A549 (cell line): ENCODE measurements at regions not wholly inside any gene's neighbourhood (a gene's known extent, or its start where the extent isn't known, plus 50 kb on each side); places are given as distances from the start of the nearest gene placed in this dataset.

Experiments
- ATAC-seq, 2 experiments: fragments of 200-7000 bp in 1 of 2; fragments of >200 bp in 1 of 2; cut with Nextera tagmentation in 1 of 2; cut with Tn5 transposase in 1 of 2; 3 replicates each; pipeline versions ENCODE4 v1.8.0 to v1.9.1; 2018 to 2020; ENCODE audit warnings: mild to moderate bottlenecking in 1 of 2, moderate library complexity in 1 of 2
- CTCF ChIA-PET: fragments of 300-600 bp; sonication (Branson Sonifier 250); formaldehyde crosslinking; extraction: SDS; loops from one replicate; lab custom pipeline; 2021; ENCODE audit warnings: antibody characterized with exemption, inconsistent platforms; lab: Yijun Ruan, JAX
- POLR2A ChIA-PET: fragments of 350-600 bp; formaldehyde crosslinking; extraction: SDS; loops from one replicate; lab custom pipeline; 2021; ENCODE audit warnings: antibody characterized with exemption, inconsistent platforms; lab: Yijun Ruan, JAX
- DNase-seq, 2 experiments: peaks; one replicate each; pipeline versions ENCODE4 v3.0.0 to v3.0.0-alpha.2; 2011 to 2016; ENCODE audit warnings: low read depth in 1 of 2, low spot score in 1 of 2
- FAIRE-seq: peaks from 2 replicates; lab custom pipeline; 2011; peaks lifted over from hg19 to GRCh38; lab: Jason Lieb, UNC
- H3K27ac ChIP-seq, 2 experiments: fragments of >200 bp; sonication (Bioruptor Twin); formaldehyde crosslinking; 3 replicates each; pipeline ENCODE4 v1.5.1; 2016 to 2017
- H3K4me1 ChIP-seq: fragments of >200 bp; sonication (Bioruptor Twin); formaldehyde crosslinking; 3 replicates; pipeline ENCODE4 v1.6.1; 2016
- H3K4me2 ChIP-seq: fragments of >200 bp; sonication (Bioruptor Twin); formaldehyde crosslinking; 3 replicates; pipeline ENCODE4 v1.6.1; 2016
- H3K4me3 ChIP-seq: fragments of >200 bp; sonication (Bioruptor Twin); formaldehyde crosslinking; 3 replicates; pipeline ENCODE4 v1.5.1; 2016
- H3K9me3 ChIP-seq: fragments of >200 bp; sonication (Bioruptor Twin); formaldehyde crosslinking; 3 replicates; pipeline ENCODE4 v1.6.1; 2016
- BHLHE40 ChIP-seq: IDR thresholded peaks from 2 replicates; pipeline ENCODE4 v1.6.1; 2012; ENCODE audit warnings: low read depth, low read length, inconsistent platforms
- CBX2 ChIP-seq: fragments of 200-600 bp; sonication (generic); IDR thresholded peaks from 2 replicates; pipeline ENCODE4 v1.6.1; 2016; ENCODE audit warnings: low read depth, mild to moderate bottlenecking, borderline replicate concordance
- CBX8 ChIP-seq: fragments of 200-600 bp; sonication (generic); IDR thresholded peaks from 2 replicates; pipeline ENCODE4 v1.6.1; 2016
- CEBPB ChIP-seq, 2 experiments: fragments of >200 bp in 1 of 2; sonication (Bioruptor Twin) in 1 of 2; formaldehyde crosslinking in 1 of 2; IDR thresholded peaks; 2 replicates each; pipeline ENCODE4 v1.6.1; 2012 to 2016
- EHMT2 ChIP-seq: fragments of 200-600 bp; sonication (generic); IDR thresholded peaks from 2 replicates; pipeline ENCODE4 v1.6.1; 2016; ENCODE audit warnings: antibody characterized with exemption, low read depth, mild to moderate bottlenecking, moderate library complexity
- EP300 ChIP-seq, 2 experiments: fragments of >200 bp; sonication (Bioruptor Twin); formaldehyde crosslinking; IDR thresholded peaks; 2 replicates in 1 of 2; 3 replicates in 1 of 2; pipeline ENCODE4 v1.6.1; 2016 to 2017
- ESRRA ChIP-seq: fragments of 150-350 bp; IDR thresholded peaks from 2 replicates; pipeline ENCODE4 v1.6.1; 2014; ENCODE audit warnings: mild to moderate bottlenecking, low read length, borderline replicate concordance
- FOSL2 ChIP-seq, 2 experiments: fragments of 450-650 bp in 1 of 2; fragments of >200 bp in 1 of 2; sonication (Bioruptor Twin) in 1 of 2; formaldehyde crosslinking; IDR thresholded peaks; 2 replicates each; pipeline versions ENCODE4 v1.5.0 to v1.6.1; 2016 to 2020; ENCODE audit warnings: mild to moderate bottlenecking in 1 of 2, moderate library complexity in 1 of 2
- GATA3 ChIP-seq: IDR thresholded peaks from 2 replicates; pipeline ENCODE4 v1.6.1; 2012; ENCODE audit warnings: borderline replicate concordance
- HDAC2 ChIP-seq: fragments of 200-600 bp; sonication (generic); IDR thresholded peaks from 2 replicates; pipeline ENCODE4 v1.6.1; 2016
- HEYL ChIP-seq: fragments of 250-450 bp; sonication (Bioruptor Pico); IDR thresholded peaks from 2 replicates; pipeline ENCODE4 v1.8.0; 2021; ENCODE audit warnings: mild to moderate bottlenecking, moderate library complexity
- HOXA7 ChIP-seq: fragments of 250-450 bp; sonication (Bioruptor Pico); IDR thresholded peaks from 2 replicates; pipeline ENCODE4 v1.5.0; 2020; ENCODE audit warnings: mild to moderate bottlenecking, moderate library complexity
- HOXB5 ChIP-seq: fragments of 250-450 bp; sonication (Bioruptor Pico); IDR thresholded peaks from 2 replicates; pipeline ENCODE4 v1.5.0; 2020; ENCODE audit warnings: mild to moderate bottlenecking, moderate library complexity
- JUN ChIP-seq, 2 experiments: fragments of >200 bp; sonication (Bioruptor Twin); formaldehyde crosslinking; IDR thresholded peaks; 2 replicates in 1 of 2; 3 replicates in 1 of 2; pipeline ENCODE4 v1.6.1; 2016 to 2017
- JUNB ChIP-seq: fragments of >200 bp; sonication (Bioruptor Twin); formaldehyde crosslinking; IDR thresholded peaks from 2 replicates; pipeline ENCODE4 v1.6.1; 2016
- KDM5A ChIP-seq: fragments of 200-600 bp; sonication (generic); IDR thresholded peaks from 2 replicates; pipeline ENCODE4 v1.6.1; 2016; ENCODE audit warnings: antibody characterized with exemption, mild to moderate bottlenecking
- MAFK ChIP-seq: fragments of 450-650 bp; IDR thresholded peaks from 2 replicates; pipeline ENCODE4 v1.6.1; 2014; ENCODE audit not compliant: partially characterized antibody
- MAZ ChIP-seq: fragments of 150-350 bp; IDR thresholded peaks from 2 replicates; pipeline ENCODE4 v1.6.1; 2014; ENCODE audit warnings: antibody characterized with exemption, low read depth, low read length, borderline replicate concordance
- MYC ChIP-seq: IDR thresholded peaks from 2 replicates; pipeline ENCODE4 v1.6.1; 2012; ENCODE audit warnings: mild to moderate bottlenecking, inconsistent platforms, low read length, improper control_type of control experiment, borderline replicate concordance
- NPAS2 ChIP-seq: fragments of 250-450 bp; sonication (Bioruptor Pico); IDR thresholded peaks from 2 replicates; pipeline ENCODE4 v1.8.0; 2022; ENCODE audit warnings: mild to moderate bottlenecking, moderate library complexity, borderline replicate concordance
- RCOR1 ChIP-seq: fragments of 150-350 bp; IDR thresholded peaks from 2 replicates; pipeline ENCODE4 v1.6.1; 2014; ENCODE audit warnings: antibody characterized with exemption, low read length, low read depth
- SREBF2 ChIP-seq: fragments of 450-650 bp; IDR thresholded peaks from 2 replicates; pipeline ENCODE4 v1.6.1; 2014; ENCODE audit warnings: mild to moderate bottlenecking, moderate library complexity
- TFCP2L1 ChIP-seq: fragments of 250-450 bp; sonication (Bioruptor Pico); IDR thresholded peaks from 2 replicates; pipeline ENCODE4 v1.5.0; 2021; ENCODE audit warnings: mild to moderate bottlenecking
- ZC3H11A ChIP-seq: fragments of 450-650 bp; IDR thresholded peaks from 2 replicates; pipeline ENCODE4 v1.6.1; 2014; ENCODE audit warnings: antibody characterized with exemption, mild to moderate bottlenecking
- ZSCAN20 ChIP-seq: fragments of 250-450 bp; sonication (Bioruptor Pico); IDR thresholded peaks from 2 replicates; pipeline ENCODE4 v1.8.0; 2022; ENCODE audit warnings: mild to moderate bottlenecking, moderate library complexity
- WGBS: methylation state at CpG from one replicate; pipeline ENCODE4 v1.1.6; 2017; ENCODE audit errors: missing lambda C conversion rate; 5-methylcytosine and 5-hydroxymethylcytosine counted together
- TF ChIP-seq, protein P1 (sequence below): fragments of >200 bp; sonication (Bioruptor Twin); formaldehyde crosslinking; IDR thresholded peaks from 3 replicates; pipeline ENCODE4 v1.6.1; 2016
- TF ChIP-seq, protein P2 (sequence below): fragments of 200-600 bp; sonication (generic); IDR thresholded peaks from 2 replicates; pipeline ENCODE4 v1.6.1; 2016; ENCODE audit warnings: antibody characterized with exemption, mild to moderate bottlenecking, moderate library complexity
- TF ChIP-seq, protein P3 (sequence below): IDR thresholded peaks from 2 replicates; pipeline ENCODE4 v1.6.1; 2012
- TF ChIP-seq, protein P4 (sequence below): fragments of 250-450 bp; sonication (Bioruptor Pico); IDR thresholded peaks from 2 replicates; pipeline ENCODE4 v1.5.0; 2021; ENCODE audit warnings: mild to moderate bottlenecking, moderate library complexity, borderline replicate concordance
- TF ChIP-seq, protein P5 (sequence below): fragments of >200 bp; sonication (Bioruptor Twin); formaldehyde crosslinking; IDR thresholded peaks from 3 replicates; pipeline ENCODE4 v1.5.1; 2016
- TF ChIP-seq, protein P6 (sequence below): fragments of 450-650 bp; IDR thresholded peaks from 2 replicates; pipeline ENCODE4 v1.6.1; 2014; ENCODE audit warnings: antibody characterized with exemption

DNA sequence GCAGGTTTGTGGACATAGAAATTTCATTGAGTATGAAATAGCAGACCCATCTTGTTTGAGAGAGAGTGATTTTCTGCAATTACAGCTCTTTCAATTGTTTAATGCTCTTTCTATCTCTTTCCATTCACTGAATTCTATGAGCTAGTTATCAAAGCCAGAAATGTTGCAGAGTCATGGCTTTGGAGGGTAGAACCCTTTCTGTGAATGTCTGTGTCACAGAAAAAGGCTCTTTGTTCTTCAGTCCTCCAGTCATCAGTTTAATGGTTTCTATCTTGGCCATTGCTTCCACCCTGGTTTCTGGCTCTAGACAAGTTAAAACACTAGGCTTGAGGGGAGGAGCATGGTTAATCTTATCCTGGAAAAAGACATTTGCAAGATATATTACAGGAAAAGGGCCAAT lies 655.0 kb downstream of the STK39 start:
- DNase-seq (no peak), FAIRE-seq (no peak), ATAC-seq (no peak)
- Histone ChIP-seq H3K4me2 (no peak overlapping the region), H3K27ac (no peak overlapping the region), H3K9me3 (no peaks in the 10 kb centered on the region), H3K4me1 (no peaks in the 10 kb centered on the region), H3K4me3 (no peak overlapping the region)
- POLR2A ChIA-PET, result no interaction called here
- CTCF ChIA-PET, result no interaction called here
- no peak for TF ChIP-seq MAFK
- no peak for TF ChIP-seq CEBPB (IDR thresholded peaks at IDR 0.05)
- TF ChIP-seq HDAC2, result no peak
- TF ChIP-seq, protein P1, sequence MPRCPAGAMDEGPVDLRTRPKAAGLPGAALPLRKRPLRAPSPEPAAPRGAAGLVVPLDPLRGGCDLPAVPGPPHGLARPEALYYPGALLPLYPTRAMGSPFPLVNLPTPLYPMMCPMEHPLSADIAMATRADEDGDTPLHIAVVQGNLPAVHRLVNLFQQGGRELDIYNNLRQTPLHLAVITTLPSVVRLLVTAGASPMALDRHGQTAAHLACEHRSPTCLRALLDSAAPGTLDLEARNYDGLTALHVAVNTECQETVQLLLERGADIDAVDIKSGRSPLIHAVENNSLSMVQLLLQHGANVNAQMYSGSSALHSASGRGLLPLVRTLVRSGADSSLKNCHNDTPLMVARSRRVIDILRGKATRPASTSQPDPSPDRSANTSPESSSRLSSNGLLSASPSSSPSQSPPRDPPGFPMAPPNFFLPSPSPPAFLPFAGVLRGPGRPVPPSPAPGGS, result no peak
- no peak for TF ChIP-seq CBX2
- TF ChIP-seq JUN (IDR thresholded peaks at IDR 0.05), result no peak
- TF ChIP-seq ZC3H11A, result no peak
- no peak for TF ChIP-seq MYC
- TF ChIP-seq RCOR1, result no peak
- no peak for TF ChIP-seq KDM5A
- no peak for TF ChIP-seq SREBF2
- no peak for TF ChIP-seq TFCP2L1 (CRISPR knock-in tag)
- no peak for TF ChIP-seq BHLHE40
- no peak for TF ChIP-seq EP300 (IDR thresholded peaks at IDR 0.05)
- TF ChIP-seq JUNB, result no peak
- TF ChIP-seq, protein P2, sequence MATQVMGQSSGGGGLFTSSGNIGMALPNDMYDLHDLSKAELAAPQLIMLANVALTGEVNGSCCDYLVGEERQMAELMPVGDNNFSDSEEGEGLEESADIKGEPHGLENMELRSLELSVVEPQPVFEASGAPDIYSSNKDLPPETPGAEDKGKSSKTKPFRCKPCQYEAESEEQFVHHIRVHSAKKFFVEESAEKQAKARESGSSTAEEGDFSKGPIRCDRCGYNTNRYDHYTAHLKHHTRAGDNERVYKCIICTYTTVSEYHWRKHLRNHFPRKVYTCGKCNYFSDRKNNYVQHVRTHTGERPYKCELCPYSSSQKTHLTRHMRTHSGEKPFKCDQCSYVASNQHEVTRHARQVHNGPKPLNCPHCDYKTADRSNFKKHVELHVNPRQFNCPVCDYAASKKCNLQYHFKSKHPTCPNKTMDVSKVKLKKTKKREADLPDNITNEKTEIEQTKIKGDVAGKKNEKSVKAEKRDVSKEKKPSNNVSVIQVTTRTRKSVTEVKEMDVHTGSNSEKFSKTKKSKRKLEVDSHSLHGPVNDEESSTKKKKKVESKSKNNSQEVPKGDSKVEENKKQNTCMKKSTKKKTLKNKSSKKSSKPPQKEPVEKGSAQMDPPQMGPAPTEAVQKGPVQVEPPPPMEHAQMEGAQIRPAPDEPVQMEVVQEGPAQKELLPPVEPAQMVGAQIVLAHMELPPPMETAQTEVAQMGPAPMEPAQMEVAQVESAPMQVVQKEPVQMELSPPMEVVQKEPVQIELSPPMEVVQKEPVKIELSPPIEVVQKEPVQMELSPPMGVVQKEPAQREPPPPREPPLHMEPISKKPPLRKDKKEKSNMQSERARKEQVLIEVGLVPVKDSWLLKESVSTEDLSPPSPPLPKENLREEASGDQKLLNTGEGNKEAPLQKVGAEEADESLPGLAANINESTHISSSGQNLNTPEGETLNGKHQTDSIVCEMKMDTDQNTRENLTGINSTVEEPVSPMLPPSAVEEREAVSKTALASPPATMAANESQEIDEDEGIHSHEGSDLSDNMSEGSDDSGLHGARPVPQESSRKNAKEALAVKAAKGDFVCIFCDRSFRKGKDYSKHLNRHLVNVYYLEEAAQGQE, result no peak
- no peak for TF ChIP-seq HOXA7 (CRISPR knock-in tag)
- TF ChIP-seq, protein P3, sequence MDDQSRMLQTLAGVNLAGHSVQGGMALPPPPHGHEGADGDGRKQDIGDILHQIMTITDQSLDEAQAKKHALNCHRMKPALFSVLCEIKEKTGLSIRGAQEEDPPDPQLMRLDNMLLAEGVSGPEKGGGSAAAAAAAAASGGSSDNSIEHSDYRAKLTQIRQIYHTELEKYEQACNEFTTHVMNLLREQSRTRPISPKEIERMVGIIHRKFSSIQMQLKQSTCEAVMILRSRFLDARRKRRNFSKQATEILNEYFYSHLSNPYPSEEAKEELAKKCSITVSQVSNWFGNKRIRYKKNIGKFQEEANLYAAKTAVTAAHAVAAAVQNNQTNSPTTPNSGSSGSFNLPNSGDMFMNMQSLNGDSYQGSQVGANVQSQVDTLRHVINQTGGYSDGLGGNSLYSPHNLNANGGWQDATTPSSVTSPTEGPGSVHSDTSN, result no peak

DNA sequence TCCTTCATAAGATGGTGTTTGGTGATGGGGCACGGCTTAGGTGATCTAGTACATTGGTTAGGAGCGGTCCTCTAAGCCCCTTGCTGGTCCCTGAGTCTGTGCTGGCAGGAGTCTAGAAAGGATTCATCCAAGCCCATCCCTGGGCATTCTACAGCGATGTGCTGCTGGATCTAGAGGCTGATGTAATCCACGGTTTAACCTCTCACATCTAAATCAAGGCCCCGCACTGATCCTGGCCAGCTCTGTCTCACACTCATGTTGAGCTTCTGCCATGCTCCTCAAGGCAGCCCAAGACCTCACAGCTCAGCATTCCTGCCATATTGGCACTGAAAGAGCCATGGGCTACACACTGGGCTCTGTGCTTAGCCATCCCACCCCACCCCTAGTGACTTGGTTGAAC lies 664.8 kb downstream of the STK39 start:
- 38% methylated on average over 5 of the region's 5 CpGs for WGBS
- H3K27ac ChIP-seq, result no peak overlapping the region
- H3K4me2 ChIP-seq, result no peak overlapping the region
- FAIRE-seq (no peak), DNase-seq (no peak), ATAC-seq (no peak)
- POLR2A ChIA-PET, result no interaction called here
- no peak overlapping the region for H3K4me3 ChIP-seq
- CTCF ChIA-PET, result no interaction called here
- H3K9me3 ChIP-seq, result no peaks in the 10 kb centered on the region
- no peaks in the 10 kb centered on the region for H3K4me1 ChIP-seq
- TF ChIP-seq HOXB5 (CRISPR knock-in tag) (no peak), RCOR1 (no peak), NPAS2 (no peak), EHMT2 (no peak), HEYL (CRISPR knock-in tag) (no peak), ZSCAN20 (CRISPR knock-in tag) (no peak), MAZ (no peak), JUN (IDR thresholded peaks at IDR 0.05) (no peak), CBX8 (no peak), ESRRA (no peak), GATA3 (no peak), FOSL2 (IDR thresholded peaks at IDR 0.05) (no peak), FOSL2 (CRISPR knock-in tag; IDR thresholded peaks at IDR 0.05) (no peak)
- TF ChIP-seq, protein P4, sequence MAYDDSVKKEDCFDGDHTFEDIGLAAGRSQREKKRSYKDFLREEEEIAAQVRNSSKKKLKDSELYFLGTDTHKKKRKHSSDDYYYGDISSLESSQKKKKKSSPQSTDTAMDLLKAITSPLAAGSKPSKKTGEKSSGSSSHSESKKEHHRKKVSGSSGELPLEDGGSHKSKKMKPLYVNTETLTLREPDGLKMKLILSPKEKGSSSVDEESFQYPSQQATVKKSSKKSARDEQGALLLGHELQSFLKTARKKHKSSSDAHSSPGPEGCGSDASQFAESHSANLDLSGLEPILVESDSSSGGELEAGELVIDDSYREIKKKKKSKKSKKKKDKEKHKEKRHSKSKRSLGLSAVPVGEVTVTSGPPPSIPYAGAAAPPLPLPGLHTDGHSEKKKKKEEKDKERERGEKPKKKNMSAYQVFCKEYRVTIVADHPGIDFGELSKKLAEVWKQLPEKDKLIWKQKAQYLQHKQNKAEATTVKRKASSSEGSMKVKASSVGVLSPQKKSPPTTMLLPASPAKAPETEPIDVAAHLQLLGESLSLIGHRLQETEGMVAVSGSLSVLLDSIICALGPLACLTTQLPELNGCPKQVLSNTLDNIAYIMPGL (CRISPR knock-in tag), result no peak
- TF ChIP-seq, protein P5, sequence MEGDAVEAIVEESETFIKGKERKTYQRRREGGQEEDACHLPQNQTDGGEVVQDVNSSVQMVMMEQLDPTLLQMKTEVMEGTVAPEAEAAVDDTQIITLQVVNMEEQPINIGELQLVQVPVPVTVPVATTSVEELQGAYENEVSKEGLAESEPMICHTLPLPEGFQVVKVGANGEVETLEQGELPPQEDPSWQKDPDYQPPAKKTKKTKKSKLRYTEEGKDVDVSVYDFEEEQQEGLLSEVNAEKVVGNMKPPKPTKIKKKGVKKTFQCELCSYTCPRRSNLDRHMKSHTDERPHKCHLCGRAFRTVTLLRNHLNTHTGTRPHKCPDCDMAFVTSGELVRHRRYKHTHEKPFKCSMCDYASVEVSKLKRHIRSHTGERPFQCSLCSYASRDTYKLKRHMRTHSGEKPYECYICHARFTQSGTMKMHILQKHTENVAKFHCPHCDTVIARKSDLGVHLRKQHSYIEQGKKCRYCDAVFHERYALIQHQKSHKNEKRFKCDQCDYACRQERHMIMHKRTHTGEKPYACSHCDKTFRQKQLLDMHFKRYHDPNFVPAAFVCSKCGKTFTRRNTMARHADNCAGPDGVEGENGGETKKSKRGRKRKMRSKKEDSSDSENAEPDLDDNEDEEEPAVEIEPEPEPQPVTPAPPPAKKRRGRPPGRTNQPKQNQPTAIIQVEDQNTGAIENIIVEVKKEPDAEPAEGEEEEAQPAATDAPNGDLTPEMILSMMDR, result no peak
- TF ChIP-seq, protein P6, sequence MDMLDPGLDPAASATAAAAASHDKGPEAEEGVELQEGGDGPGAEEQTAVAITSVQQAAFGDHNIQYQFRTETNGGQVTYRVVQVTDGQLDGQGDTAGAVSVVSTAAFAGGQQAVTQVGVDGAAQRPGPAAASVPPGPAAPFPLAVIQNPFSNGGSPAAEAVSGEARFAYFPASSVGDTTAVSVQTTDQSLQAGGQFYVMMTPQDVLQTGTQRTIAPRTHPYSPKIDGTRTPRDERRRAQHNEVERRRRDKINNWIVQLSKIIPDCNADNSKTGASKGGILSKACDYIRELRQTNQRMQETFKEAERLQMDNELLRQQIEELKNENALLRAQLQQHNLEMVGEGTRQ, result no peak
